Endothelial cell of umbilical vein (primary cell): ENCODE measurements at regions not wholly inside any gene's neighbourhood (a gene's known extent, or its start where the extent isn't known, plus 50 kb on each side); places are given as distances from the start of the nearest gene placed in this dataset.

ENCODE experiments used
- BruUV-seq: library from RNA; stranded (reverse); fragments of 400-500 nt; replicated peaks from 2 replicates; lab custom pipeline; 2021; lab: Mats Ljungman, UMichigan
- CTCF ChIA-PET: fragments of 300-600, 350-600 bp; sonication (Branson Sonifier 250); formaldehyde crosslinking; loops from one replicate; lab custom pipeline; 2021; ENCODE audit warnings: antibody characterized with exemption, inconsistent platforms; lab: Charles Lee
- POLR2A ChIA-PET: fragments of 300-600, 350-600 bp; sonication (Branson Sonifier 250); formaldehyde crosslinking; loops from one replicate; lab custom pipeline; 2021; ENCODE audit warnings: antibody characterized with exemption, inconsistent platforms; lab: Charles Lee
- DNase-seq: peaks from one replicate; pipeline ENCODE4 v3.0.0-alpha.2; 2011; ENCODE audit warnings: low read depth, low spot score
- FAIRE-seq: peaks from 2 replicates; lab custom pipeline; 2011; peaks lifted over from hg19 to GRCh38; lab: Jason Lieb, UNC
- H2AFZ ChIP-seq: 2 replicates; pipeline ENCODE4 v1.6.0; 2012; ENCODE audit warnings: low read depth, low read length, control low read depth, inconsistent platforms
- H3K27ac ChIP-seq: 2 replicates; pipeline ENCODE4 v1.5.1; 2011; ENCODE audit warnings: low read depth, mild to moderate bottlenecking, control low read depth, low read length, moderate library complexity; ENCODE audit not compliant: insufficient read depth
- H3K27me3 ChIP-seq, 2 experiments: 2 replicates each; pipeline versions ENCODE4 v1.6.0 to v1.6.1; 2011; ENCODE audit warnings: low read length in 2 of 2, mixed read lengths in 1 of 2; ENCODE audit not compliant: control insufficient read depth in 2 of 2, insufficient read depth in 2 of 2
- H3K36me3 ChIP-seq, 2 experiments: 2 replicates in 1 of 2; 3 replicates in 1 of 2; pipeline ENCODE4 v1.5.1; 2011; ENCODE audit warnings: low read length in 2 of 2, mild to moderate bottlenecking in 1 of 2, moderate library complexity in 1 of 2; ENCODE audit not compliant: control insufficient read depth in 2 of 2, insufficient read depth in 2 of 2; ENCODE audit errors: extremely low read depth in 1 of 2
- H3K4me1 ChIP-seq: 3 replicates; pipeline ENCODE4 v1.5.1; 2011; ENCODE audit warnings: mild to moderate bottlenecking, low read length; ENCODE audit not compliant: control insufficient read depth, insufficient read depth; ENCODE audit errors: extremely low read depth
- H3K4me2 ChIP-seq: 2 replicates; pipeline ENCODE4 v1.6.1; 2011; ENCODE audit warnings: low read length, control low read depth, mixed read lengths; ENCODE audit not compliant: insufficient read depth
- H3K4me3 ChIP-seq, 3 experiments: fragments of 200-600 bp in 1 of 3; sonication (generic), shearing (Covaris generic) in 1 of 3; replicated peaks in 1 of 3; 2 replicates each; pipeline ENCODE4 v1.5.1; 2011 to 2016; ENCODE audit warnings: control low read depth in 3 of 3, low read length in 3 of 3, mild to moderate bottlenecking in 2 of 3, inconsistent platforms in 1 of 3, low read depth in 1 of 3, moderate library complexity in 1 of 3; ENCODE audit not compliant: insufficient read depth in 1 of 3
- H3K79me2 ChIP-seq: 2 replicates; pipeline ENCODE4 v1.6.0; 2012; ENCODE audit warnings: low read length, inconsistent platforms; ENCODE audit not compliant: control insufficient read depth, insufficient read depth
- H3K9ac ChIP-seq: replicated peaks from 2 replicates; pipeline ENCODE3; 2011; ENCODE audit warnings: low read length, control low read depth; ENCODE audit not compliant: insufficient read depth; ENCODE audit errors: extremely low read depth
- H3K9me1 ChIP-seq: replicated peaks from 3 replicates; pipeline ENCODE4 v1.6.0; 2011; ENCODE audit warnings: mild to moderate bottlenecking, low read length; ENCODE audit not compliant: control insufficient read depth, insufficient read depth; ENCODE audit errors: extremely low read depth
- H3K9me3 ChIP-seq: replicated peaks from 2 replicates; pipeline ENCODE4 v1.5.1; 2012; ENCODE audit warnings: low read length, inconsistent platforms; ENCODE audit not compliant: control insufficient read depth, insufficient read depth
- H4K20me1 ChIP-seq: replicated peaks from 2 replicates; pipeline ENCODE3; 2011; ENCODE audit warnings: mild to moderate bottlenecking, low read length; ENCODE audit not compliant: control insufficient read depth, insufficient read depth; ENCODE audit errors: extremely low read depth
- EZH2 ChIP-seq: IDR thresholded peaks from 2 replicates; pipeline ENCODE4 v1.6.1; 2012; ENCODE audit warnings: borderline replicate concordance, low read depth, mild to moderate bottlenecking, moderate library complexity, low read length, inconsistent platforms; ENCODE audit not compliant: severe bottlenecking
- FOS ChIP-seq: IDR thresholded peaks from 2 replicates; pipeline ENCODE4 v1.6.1; 2011; ENCODE audit warnings: mild to moderate bottlenecking, low read length, moderate library complexity, borderline replicate concordance; ENCODE audit not compliant: insufficient read depth
- GATA2 ChIP-seq: IDR thresholded peaks from 2 replicates; pipeline ENCODE4 v1.7.0; 2011; ENCODE audit warnings: low read depth, mild to moderate bottlenecking, moderate library complexity, mixed read lengths, low read length; ENCODE audit not compliant: insufficient read length, insufficient read depth
- JUN ChIP-seq: IDR thresholded peaks from 2 replicates; pipeline ENCODE4 v1.6.1; 2011; ENCODE audit warnings: borderline replicate concordance, low read depth; ENCODE audit not compliant: insufficient read length, insufficient read depth
- MYC ChIP-seq: IDR thresholded peaks from one replicate; pipeline ENCODE4 v1.6.1; 2011; ENCODE audit warnings: mild to moderate bottlenecking, low read depth, low read length
- POLR2A ChIP-seq: IDR thresholded peaks from 2 replicates; pipeline ENCODE4 v1.6.1; 2012; ENCODE audit warnings: low read depth, mild to moderate bottlenecking, control low read depth, low read length
- POLR2AphosphoS5 ChIP-seq: IDR thresholded peaks from 2 replicates; pipeline ENCODE4 v1.6.1; 2012; ENCODE audit warnings: low read depth, mild to moderate bottlenecking, control low read depth, low read length, moderate library complexity; ENCODE audit not compliant: insufficient read depth
- dilution Hi-C: fragments of 300-500 bp; cut with MboI; formaldehyde crosslinking; loops from one replicate; pipeline ENCODE4 v1.15.0; 2019; ENCODE audit warnings: low sequenced_read_pairs; ENCODE audit not compliant: extremely low pct_ligation_motif_present
- intact Hi-C: fragments of 100-400 bp; cut with micrococcal nuclease; formaldehyde crosslinking; loops from one replicate; pipeline ENCODE4 v1.10.0; 2022
- TF ChIP-seq, protein P1 (sequence below), 2 donors: IDR thresholded peaks; 1 replicate in 1 of 2; 2 replicates in 1 of 2; pipeline ENCODE4 v1.5.1; 2011; ENCODE audit warnings: low read length in 2 of 2, mild to moderate bottlenecking in 2 of 2, moderate library complexity in 2 of 2, control low read depth in 1 of 2, inconsistent platforms in 1 of 2, low read depth in 1 of 2; ENCODE audit not compliant: insufficient read depth in 1 of 2; ENCODE audit errors: extremely low read depth in 1 of 2
- TF ChIP-seq, protein P2 (sequence below): IDR thresholded peaks from 2 replicates; pipeline ENCODE4 v1.6.1; 2011; ENCODE audit not compliant: insufficient read depth, insufficient read length

DNA sequence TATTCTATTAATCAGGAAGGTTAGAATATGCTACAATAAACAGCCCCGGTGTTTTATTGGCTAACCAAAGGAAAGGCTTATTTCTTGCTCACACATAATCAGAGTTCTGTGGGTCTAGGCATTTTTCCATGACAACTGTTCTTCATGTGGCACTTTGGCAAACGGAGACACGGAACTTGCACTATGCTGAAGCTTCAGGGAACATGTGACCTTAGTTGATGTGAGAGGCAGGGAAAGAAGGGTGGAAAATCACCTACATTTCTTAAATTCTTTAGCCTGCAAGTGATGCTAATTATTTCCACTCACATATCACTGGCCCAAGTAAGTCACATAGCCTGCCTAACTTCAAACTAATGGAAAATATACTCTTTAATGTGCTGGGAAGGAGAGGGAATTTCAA lies 344.6 kb downstream of the SV2B start:
- Histone ChIP-seq H2AFZ (no peak overlapping the region), H3K79me2 (no peaks in the 10 kb centered on the region), H3K27me3 (no peaks in the 10 kb centered on the region), H3K4me3 (no peak overlapping the region), H3K9me1 (no peaks in the 10 kb centered on the region), H3K9ac (no peak overlapping the region), H4K20me1 (no peaks in the 10 kb centered on the region), H3K9me3 (no peaks in the 10 kb centered on the region), H3K4me2 (no peak overlapping the region), H3K36me3 (no peaks in the 10 kb centered on the region), H3K4me1 (no peaks in the 10 kb centered on the region), H3K27ac (no peak overlapping the region)
- dilution Hi-C loops, result no loop called here
- TF ChIP-seq MYC (no peak), POLR2A (no peak), EZH2 (no peak), JUN (no peak), FOS (no peak), GATA2 (no peak), POLR2AphosphoS5 (no peak)
- TF ChIP-seq, protein P1, sequence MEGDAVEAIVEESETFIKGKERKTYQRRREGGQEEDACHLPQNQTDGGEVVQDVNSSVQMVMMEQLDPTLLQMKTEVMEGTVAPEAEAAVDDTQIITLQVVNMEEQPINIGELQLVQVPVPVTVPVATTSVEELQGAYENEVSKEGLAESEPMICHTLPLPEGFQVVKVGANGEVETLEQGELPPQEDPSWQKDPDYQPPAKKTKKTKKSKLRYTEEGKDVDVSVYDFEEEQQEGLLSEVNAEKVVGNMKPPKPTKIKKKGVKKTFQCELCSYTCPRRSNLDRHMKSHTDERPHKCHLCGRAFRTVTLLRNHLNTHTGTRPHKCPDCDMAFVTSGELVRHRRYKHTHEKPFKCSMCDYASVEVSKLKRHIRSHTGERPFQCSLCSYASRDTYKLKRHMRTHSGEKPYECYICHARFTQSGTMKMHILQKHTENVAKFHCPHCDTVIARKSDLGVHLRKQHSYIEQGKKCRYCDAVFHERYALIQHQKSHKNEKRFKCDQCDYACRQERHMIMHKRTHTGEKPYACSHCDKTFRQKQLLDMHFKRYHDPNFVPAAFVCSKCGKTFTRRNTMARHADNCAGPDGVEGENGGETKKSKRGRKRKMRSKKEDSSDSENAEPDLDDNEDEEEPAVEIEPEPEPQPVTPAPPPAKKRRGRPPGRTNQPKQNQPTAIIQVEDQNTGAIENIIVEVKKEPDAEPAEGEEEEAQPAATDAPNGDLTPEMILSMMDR (IDR thresholded peaks at IDR 0.05; ENCODE audit: extremely low read depth in 1 of 2, insufficient read depth in 1 of 2, low read depth in 1 of 2, low read length in 2 of 2), result no peak
- TF ChIP-seq, protein P2, sequence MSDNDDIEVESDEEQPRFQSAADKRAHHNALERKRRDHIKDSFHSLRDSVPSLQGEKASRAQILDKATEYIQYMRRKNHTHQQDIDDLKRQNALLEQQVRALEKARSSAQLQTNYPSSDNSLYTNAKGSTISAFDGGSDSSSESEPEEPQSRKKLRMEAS, result no peak
- FAIRE-seq (no peak), DNase-seq (no peak)
- no TSS peak for BruUV-seq
- intact Hi-C loops, result no loop called here
- POLR2A ChIA-PET, result no interaction called here
- CTCF ChIA-PET, result no interaction called here
